K562 (cell line): ENCODE measurements at regions not wholly inside any gene's neighbourhood (a gene's known extent, or its start where the extent isn't known, plus 50 kb on each side); places are given as distances from the start of the nearest gene placed in this dataset.
A peak's percentile ranks its signal among the peaks of the same experiment; 100 is the strongest.

ENCODE experiments used
- E2F6 ChIP-seq, 2 experiments: IDR thresholded peaks; 2 replicates each; pipeline ENCODE4 v1.6.1; 2011; ENCODE audit warnings: borderline replicate concordance in 1 of 2, control low read depth in 1 of 2, low read depth in 1 of 2, low read length in 1 of 2, mild to moderate bottlenecking in 1 of 2, mixed read lengths in 1 of 2, moderate library complexity in 1 of 2; ENCODE audit not compliant: insufficient read depth in 1 of 2, insufficient read length in 1 of 2, poor library complexity in 1 of 2, severe bottlenecking in 1 of 2; ENCODE audit errors: extremely low read depth in 1 of 2
- FOXP4 ChIP-seq: sonication (generic); formaldehyde crosslinking; IDR thresholded peaks from 2 replicates; pipeline ENCODE4 v1.8.0; 2022; ENCODE audit warnings: mild to moderate bottlenecking, missing genetic modification reagents, borderline replicate concordance
- HMG20B ChIP-seq: fragments of 250-450 bp; sonication (Bioruptor Pico); IDR thresholded peaks from 2 replicates; pipeline ENCODE4 v1.5.0; 2021; ENCODE audit warnings: mild to moderate bottlenecking
- HMGN3 ChIP-seq: IDR thresholded peaks from 2 replicates; pipeline ENCODE4 v1.6.1; 2011; ENCODE audit warnings: borderline replicate concordance, low read depth, mild to moderate bottlenecking, mixed read lengths, low read length; ENCODE audit not compliant: insufficient read length; ENCODE audit errors: extremely low read depth
- HNRNPK ChIP-seq: fragments of 200-400 bp; formaldehyde crosslinking; IDR thresholded peaks from one replicate; pipeline ENCODE4 v1.6.1; 2018; ENCODE audit warnings: mild to moderate bottlenecking, low read depth, low read length; ENCODE audit not compliant: poor library complexity, severe bottlenecking
- RFX7 ChIP-seq: fragments of 250-450 bp; sonication (Bioruptor Pico); IDR thresholded peaks from 2 replicates; pipeline ENCODE4 v1.5.1; 2021; ENCODE audit warnings: mild to moderate bottlenecking
- SMC3 ChIP-seq: conservative IDR thresholded peaks from 2 replicates; pipeline ENCODE4 v1.6.1; 2011; ENCODE audit warnings: low read depth, low read length, improper control_type of control experiment; ENCODE audit not compliant: insufficient read depth
- SREBF1 ChIP-seq: fragments of 150-350 bp; IDR thresholded peaks from 2 replicates; pipeline ENCODE4 v1.6.1; 2014; ENCODE audit warnings: antibody characterized with exemption, low read depth, low read length, borderline replicate concordance
- TAF15 ChIP-seq: fragments of 200-400 bp; formaldehyde crosslinking; IDR thresholded peaks from 2 replicates; pipeline ENCODE4 v1.6.1; 2017; ENCODE audit warnings: mild to moderate bottlenecking, low read depth, low read length, moderate library complexity
- TCF15 ChIP-seq: fragments of 250-450 bp; sonication (Bioruptor Pico); IDR thresholded peaks from 2 replicates; pipeline ENCODE4 v1.8.0; 2022; ENCODE audit warnings: moderate library complexity, mild to moderate bottlenecking, inconsistent platforms
- TCF3 ChIP-seq: sonication (generic); formaldehyde crosslinking; IDR thresholded peaks from 2 replicates; pipeline ENCODE4 v1.4.0; 2020; ENCODE audit warnings: mild to moderate bottlenecking, missing genetic modification reagents
- TEAD1 ChIP-seq, 2 experiments: fragments of 450-650 bp in 1 of 2; sonication (generic) in 1 of 2; formaldehyde crosslinking; IDR thresholded peaks; 2 replicates each; pipeline versions ENCODE4 v1.4.0 to v1.8.0; 2020 to 2022; ENCODE audit warnings: mild to moderate bottlenecking in 2 of 2, missing genetic modification reagents in 1 of 2
- TEAD4 ChIP-seq, 2 experiments: sonication (generic) in 1 of 2; formaldehyde crosslinking in 1 of 2; IDR thresholded peaks; 2 replicates each; pipeline versions ENCODE4 v1.6.1 to v1.8.0; 2012 to 2022; ENCODE audit warnings: borderline replicate concordance in 1 of 2, inconsistent platforms in 1 of 2, low read length in 1 of 2, mild to moderate bottlenecking in 1 of 2, missing genetic modification reagents in 1 of 2
- XRCC5 ChIP-seq: fragments of 200-400 bp; formaldehyde crosslinking; IDR thresholded peaks from 2 replicates; pipeline ENCODE4 v1.6.1; 2017; ENCODE audit warnings: low read depth, mild to moderate bottlenecking, low read length
- ZNF583 ChIP-seq: fragments of 250-450 bp; sonication (Bioruptor Pico); IDR thresholded peaks from 2 replicates; pipeline ENCODE4 v1.4.0; 2020
- ZNF589 ChIP-seq: fragments of 200-800 bp; sonication (Bioruptor generic); IDR thresholded peaks from 2 replicates; pipeline ENCODE4 v1.6.1; 2016; ENCODE audit warnings: low read depth, missing genetic modification characterization, missing compliant biosample characterization
- TF ChIP-seq, protein P1 (sequence below), 2 experiments: fragments of 450-650 bp; IDR thresholded peaks; 2 replicates each; pipeline ENCODE4 v1.6.1; 2016
- TF ChIP-seq, protein P2 (sequence below), 2 experiments: fragments of 450-650 bp in 1 of 2; IDR thresholded peaks; 2 replicates each; pipeline ENCODE4 v1.6.1; 2011 to 2017; ENCODE audit warnings: low read depth in 2 of 2, antibody characterized with exemption in 1 of 2, borderline replicate concordance in 1 of 2, low read length in 1 of 2, mild to moderate bottlenecking in 1 of 2, mixed read lengths in 1 of 2; ENCODE audit not compliant: control insufficient read depth in 1 of 2

DNA sequence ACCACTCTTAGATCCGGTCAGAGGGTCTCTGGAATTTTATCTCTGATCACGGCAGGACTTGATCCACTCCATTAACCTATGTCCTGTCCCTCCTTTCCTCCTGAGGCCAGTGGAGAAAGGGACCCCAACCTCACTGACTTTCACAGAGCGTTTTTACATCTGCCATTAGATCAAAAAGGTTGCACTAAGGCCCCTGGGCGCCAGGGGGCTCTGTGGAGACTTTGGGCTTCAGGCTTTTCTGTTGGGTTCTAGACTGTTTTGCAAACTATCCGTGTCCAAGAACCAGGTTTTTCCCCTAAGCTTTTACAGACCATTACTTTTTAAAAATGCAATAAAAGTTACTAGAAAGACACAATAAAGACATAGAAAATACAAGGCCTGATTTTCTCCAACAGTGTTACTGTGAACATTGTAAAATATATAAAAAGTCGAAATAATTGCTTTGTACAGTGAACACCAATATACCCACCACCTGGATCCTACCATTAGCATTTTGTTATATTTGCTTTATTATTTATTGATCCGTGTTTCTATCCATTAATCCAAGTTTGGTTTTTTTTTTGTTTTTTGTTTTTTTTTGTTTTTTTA, 159.7 kb downstream of the POLR2M start (continued):
- TF ChIP-seq FOXP4 (CRISPR knock-in tag): no peak
- TF ChIP-seq ZNF583 (CRISPR knock-in tag): no peak
- no peak for TF ChIP-seq RFX7
- no peak for TF ChIP-seq SREBF1
- TF ChIP-seq XRCC5: peak; percentile 50; the same call in 1 of the 2 replicates
- TF ChIP-seq ZNF589 (CRISPR knock-in tag): no peak
- TF ChIP-seq TCF3 (CRISPR knock-in tag): no peak
- no peak for TF ChIP-seq TAF15
- TF ChIP-seq, protein P1, sequence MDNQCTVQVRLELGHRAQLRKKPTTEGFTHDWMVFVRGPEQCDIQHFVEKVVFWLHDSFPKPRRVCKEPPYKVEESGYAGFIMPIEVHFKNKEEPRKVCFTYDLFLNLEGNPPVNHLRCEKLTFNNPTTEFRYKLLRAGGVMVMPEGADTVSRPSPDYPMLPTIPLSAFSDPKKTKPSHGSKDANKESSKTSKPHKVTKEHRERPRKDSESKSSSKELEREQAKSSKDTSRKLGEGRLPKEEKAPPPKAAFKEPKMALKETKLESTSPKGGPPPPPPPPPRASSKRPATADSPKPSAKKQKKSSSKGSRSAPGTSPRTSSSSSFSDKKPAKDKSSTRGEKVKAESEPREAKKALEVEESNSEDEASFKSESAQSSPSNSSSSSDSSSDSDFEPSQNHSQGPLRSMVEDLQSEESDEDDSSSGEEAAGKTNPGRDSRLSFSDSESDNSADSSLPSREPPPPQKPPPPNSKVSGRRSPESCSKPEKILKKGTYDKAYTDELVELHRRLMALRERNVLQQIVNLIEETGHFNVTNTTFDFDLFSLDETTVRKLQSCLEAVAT (IDR thresholded peaks at IDR 0.05): no peak
- TF ChIP-seq, protein P2, sequence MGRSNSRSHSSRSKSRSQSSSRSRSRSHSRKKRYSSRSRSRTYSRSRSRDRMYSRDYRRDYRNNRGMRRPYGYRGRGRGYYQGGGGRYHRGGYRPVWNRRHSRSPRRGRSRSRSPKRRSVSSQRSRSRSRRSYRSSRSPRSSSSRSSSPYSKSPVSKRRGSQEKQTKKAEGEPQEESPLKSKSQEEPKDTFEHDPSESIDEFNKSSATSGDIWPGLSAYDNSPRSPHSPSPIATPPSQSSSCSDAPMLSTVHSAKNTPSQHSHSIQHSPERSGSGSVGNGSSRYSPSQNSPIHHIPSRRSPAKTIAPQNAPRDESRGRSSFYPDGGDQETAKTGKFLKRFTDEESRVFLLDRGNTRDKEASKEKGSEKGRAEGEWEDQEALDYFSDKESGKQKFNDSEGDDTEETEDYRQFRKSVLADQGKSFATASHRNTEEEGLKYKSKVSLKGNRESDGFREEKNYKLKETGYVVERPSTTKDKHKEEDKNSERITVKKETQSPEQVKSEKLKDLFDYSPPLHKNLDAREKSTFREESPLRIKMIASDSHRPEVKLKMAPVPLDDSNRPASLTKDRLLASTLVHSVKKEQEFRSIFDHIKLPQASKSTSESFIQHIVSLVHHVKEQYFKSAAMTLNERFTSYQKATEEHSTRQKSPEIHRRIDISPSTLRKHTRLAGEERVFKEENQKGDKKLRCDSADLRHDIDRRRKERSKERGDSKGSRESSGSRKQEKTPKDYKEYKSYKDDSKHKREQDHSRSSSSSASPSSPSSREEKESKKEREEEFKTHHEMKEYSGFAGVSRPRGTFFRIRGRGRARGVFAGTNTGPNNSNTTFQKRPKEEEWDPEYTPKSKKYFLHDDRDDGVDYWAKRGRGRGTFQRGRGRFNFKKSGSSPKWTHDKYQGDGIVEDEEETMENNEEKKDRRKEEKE (IDR thresholded peaks at IDR 0.05; ENCODE audit: borderline replicate concordance in 1 of 2, control insufficient read depth in 1 of 2, low read depth in 2 of 2, low read length in 1 of 2): no peak
- peak; percentile 67 for TF ChIP-seq SMC3
- TF ChIP-seq HMGN3: no peak
- no peak for TF ChIP-seq HNRNPK
- TF ChIP-seq TEAD1 (CRISPR knock-in tag; IDR thresholded peaks at IDR 0.05): no peak
- TF ChIP-seq E2F6 (IDR thresholded peaks at IDR 0.05; ENCODE audit: borderline replicate concordance in 1 of 2, extremely low read depth in 1 of 2, insufficient read depth in 1 of 2, insufficient read length in 1 of 2, low read depth in 1 of 2, low read length in 1 of 2, poor library complexity in 1 of 2, severe bottlenecking in 1 of 2): no peak
- TF ChIP-seq TEAD4 (IDR thresholded peaks at IDR 0.05; ENCODE audit: low read length): no peak
- no peak for TF ChIP-seq TEAD4 (CRISPR knock-in tag; IDR thresholded peaks at IDR 0.05; ENCODE audit: borderline replicate concordance)
- no peak for TF ChIP-seq HMG20B (CRISPR knock-in tag)
- TF ChIP-seq TCF15 (CRISPR knock-in tag): no peak
